Cardiac septum (tissue), 1 donor: ENCODE measurements at regions not wholly inside any gene's neighbourhood (a gene's known extent, or its start where the extent isn't known, plus 50 kb on each side); places are given as distances from the start of the nearest gene placed in this dataset.

ENCODE experiments used
- DNase-seq: peaks from one replicate; pipeline ENCODE4 v3.0.0-alpha.2; 2020; ENCODE audit warnings: low spot score
- intact Hi-C: fragments of 100-400 bp; cut with DNase I; formaldehyde crosslinking; loops from one replicate; pipeline ENCODE4 v1.14.0; 2022
- donor health status: DM: no; HTN: no; CAD: no.

DNA sequence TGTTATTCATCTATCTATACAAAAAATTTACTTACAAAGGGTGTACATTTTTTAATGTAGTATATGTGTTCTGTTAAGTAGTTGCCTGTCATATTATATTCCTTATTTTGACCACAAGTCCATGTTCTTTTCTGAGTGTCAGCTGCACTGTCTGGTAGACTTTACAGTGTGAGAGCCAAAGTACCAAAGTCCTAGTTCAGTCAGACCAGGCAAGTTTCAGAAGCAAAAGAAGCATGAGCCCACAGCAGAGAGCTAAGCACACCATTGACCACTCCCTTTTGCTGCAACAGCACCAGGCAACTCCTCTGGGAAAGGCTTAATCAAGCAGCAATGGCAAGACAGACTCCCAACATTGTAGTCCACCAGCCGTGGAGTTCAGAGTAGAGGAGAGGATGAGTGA, 631.9 kb upstream of the PKN2 start:
- intact Hi-C loops = no loop called here
- no peak for DNase-seq

- DNase-seq = no peak
- intact Hi-C loops = no loop called here
These were observed 631.0 kb upstream of the PKN2 start for GRCh38 chr1:88053065-88053464.

DNA sequence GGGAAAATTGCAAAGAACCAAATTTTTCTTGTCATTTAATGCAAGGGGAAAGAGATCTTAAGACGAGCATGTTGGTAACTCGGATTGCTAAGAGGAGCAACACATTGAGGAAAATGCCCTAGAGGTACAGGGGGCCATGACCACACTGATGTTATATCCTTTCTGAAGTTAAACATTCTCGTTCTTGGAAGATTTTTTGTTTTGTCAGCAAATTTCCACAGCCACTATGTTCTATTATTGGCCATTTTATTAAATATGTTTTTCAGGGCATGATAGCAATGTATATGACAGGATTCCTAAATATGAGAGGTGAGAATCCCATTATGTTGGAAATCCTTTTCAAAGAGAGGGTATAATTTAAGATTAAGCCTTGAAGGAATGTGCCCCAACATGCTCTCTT, 627.2 kb upstream of the PKN2 start:
- no peak for DNase-seq
- intact Hi-C loops = no loop called here

DNA sequence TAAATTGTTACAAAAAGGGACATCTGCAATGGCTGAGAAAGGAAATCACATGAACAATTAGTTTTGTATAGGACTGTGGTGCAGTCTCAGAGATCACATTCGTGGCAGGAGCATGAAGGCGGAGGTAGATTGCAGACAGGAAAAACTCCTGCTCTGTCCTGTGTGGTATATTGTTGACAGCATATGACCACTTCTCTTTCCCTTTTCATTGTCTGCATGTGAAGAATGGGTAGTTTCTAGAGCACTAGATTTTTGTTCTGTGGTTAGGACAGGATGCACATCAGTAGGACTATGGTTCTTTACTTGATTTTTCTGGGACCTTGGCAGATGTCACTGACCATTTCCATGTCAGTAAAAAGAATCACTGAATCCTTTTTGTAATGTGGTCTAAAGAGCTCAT, 625.9 kb upstream of the PKN2 start:
- DNase-seq = no peak
- intact Hi-C loops = no loop called here

DNA sequence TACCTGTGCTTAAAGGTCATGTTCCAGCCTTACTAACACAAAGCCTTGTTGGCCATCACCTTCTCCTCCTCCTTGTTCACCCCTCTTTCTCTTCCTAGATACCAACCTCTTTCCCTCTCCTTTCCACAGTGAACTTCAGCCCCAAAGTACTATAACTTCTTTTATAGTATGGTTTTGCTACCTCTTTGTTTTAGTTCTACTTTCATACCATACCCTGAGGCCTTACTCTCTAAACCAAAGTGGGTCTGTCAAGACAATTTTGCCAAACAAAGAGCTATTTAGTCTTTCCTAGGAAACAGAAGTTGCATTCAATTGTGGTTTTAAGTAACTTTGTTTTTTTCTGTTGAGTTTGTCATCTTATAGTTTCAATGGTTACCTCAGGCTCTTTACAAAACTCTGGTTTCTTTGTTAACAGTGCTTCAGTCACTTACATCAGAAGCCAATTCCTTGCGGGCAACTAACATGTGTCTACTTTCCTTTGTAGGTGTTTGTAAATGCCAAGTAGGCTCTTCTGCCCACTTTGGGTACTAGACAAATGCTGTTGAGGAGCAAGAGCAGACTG, 623.9 kb upstream of the PKN2 start:
- no peak for DNase-seq
- intact Hi-C loops = loop anchor here (5.0 to 10.0 kb wide), 3 partner anchors 735 to 925 kb away; partner anchors contain the start of gene LMO4

DNA sequence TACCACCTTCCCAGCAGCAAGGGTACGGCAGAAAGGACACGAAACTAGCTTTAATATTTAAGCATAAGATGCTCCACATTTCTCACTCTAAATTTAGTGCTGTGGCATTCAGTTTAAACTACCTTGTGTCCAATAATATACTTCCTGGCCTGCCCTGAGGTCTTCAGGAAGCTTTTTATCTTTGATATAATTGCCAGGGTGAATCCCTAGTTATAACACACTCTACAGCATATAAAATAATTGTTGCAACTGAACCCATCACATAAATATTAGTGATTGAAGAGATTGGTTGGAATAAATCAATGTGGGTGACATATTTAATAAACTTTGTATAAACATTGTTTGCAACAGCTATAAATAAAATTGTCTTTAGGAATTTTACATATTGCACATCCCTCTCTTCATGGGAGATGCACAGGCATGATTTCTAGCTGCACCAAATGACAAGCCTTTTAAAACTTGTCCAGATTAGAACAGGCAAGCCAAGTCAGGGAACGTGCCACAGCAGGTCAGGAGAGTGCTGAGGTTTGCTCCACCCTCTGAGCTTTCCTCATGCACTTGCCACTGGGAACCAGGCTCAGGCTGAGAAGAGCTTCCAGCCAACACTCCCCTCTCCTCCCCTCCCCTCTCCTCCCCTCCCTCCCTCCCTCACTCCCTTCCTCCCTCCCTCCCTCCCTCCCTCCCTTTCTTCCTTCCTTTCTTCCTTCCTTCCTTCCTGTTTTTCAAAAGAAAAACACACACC, 623.2 kb upstream of the PKN2 start:
- DNase-seq = no peak
- intact Hi-C loops = loop anchor here (5.0 to 10.0 kb wide), 3 partner anchors 736 to 926 kb away; partner anchors contain the start of gene LMO4

DNA sequence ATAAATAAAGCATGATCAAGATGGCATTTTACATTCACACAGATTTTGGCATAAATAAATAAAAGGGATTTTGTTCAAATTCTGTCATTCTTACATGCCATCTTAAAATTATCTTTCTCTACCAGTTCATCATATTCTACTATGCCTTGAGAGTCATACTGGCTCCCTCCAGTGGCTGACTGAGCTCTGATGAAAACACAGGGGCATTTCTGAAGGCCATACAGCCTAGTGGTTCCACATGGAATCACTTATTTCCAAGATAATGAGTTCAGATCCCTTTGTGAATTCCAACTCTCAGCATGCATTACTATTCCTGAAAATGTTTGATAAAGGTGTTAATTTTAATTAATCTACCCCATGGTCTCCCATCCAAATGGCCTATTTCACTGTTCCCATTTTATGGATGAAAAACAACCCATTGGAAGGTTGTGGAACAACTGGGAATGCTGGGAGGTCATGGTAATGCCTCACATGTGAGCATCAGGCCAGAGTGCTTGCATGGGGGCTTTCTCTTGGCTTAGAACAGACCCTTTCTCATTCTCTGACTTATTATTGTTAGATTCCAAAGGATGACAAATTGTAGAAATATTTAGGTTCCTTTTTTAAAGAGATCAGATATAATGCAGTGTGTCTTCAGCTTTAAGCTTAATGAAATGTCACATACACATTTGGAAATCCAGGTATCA, 622.4 kb upstream of the PKN2 start:
- intact Hi-C loops = loop anchor here (5.0 to 10.0 kb wide), 3 partner anchors 737 to 927 kb away; partner anchors contain the start of gene LMO4
- DNase-seq = no peak

- DNase-seq = no peak
These were observed 621.4 kb upstream of the PKN2 start for GRCh38 chr1:88062650-88063153.

GRCh38 chr1:88063605-88064004, 620.5 kb upstream of the PKN2 start:
- intact Hi-C loops = loop anchor here (5.0 to 10.0 kb wide), 3 partner anchors 739 to 929 kb away; partner anchors contain the start of gene LMO4
- no peak for DNase-seq

More at GRCh38 chr1:88062650-88063153, 621.4 kb upstream of the PKN2 start:
- intact Hi-C loops = loop anchor here (5.0 to 10.0 kb wide), 3 partner anchors 738 to 928 kb away; partner anchors contain the start of gene LMO4

- intact Hi-C loops = loop anchor here (10.0 kb wide), 2 partner anchors 744 to 934 kb away; partner anchors contain the start of gene LMO4
- no peak for DNase-seq
These were observed 615.6 kb upstream of the PKN2 start for GRCh38 chr1:88068407-88068960.

DNA sequence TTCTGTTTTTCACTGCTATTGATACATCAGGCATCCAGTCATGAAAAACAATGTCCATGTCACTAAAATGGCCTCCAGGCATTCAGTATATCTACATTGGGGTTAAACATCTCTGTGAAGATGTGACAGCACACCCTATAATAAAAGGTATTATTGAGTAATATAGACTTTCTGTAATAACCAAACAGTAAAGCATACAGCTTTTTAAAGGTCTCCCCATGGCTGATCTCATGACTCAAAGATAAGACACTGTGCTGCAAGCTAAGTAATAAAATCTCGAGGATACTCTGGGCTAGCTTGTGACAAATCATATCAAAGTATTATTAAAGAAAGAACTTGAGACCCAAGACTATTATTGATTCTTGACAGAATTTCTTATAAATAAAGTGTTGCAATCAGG, 613.1 kb upstream of the PKN2 start:
- DNase-seq = no peak
- intact Hi-C loops = no loop called here

DNA sequence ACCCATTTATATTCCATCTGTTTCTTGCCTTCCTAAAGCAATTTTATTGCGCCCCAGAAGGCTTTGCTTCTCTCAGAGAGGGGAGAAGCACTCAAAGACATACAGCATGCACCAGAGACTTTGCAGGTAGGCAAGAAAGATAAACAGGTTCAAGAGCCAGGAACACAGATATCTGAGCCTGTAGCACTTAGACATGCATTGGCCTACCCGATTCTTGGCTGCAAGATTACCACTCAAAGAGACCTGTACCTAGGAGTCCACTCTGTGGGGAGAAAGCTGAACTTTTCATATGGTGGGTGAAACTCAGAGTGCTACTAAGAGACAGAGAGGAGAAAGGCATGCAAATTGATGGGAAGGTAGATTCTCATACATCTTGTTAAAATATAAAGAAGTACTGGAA, 609.4 kb upstream of the PKN2 start:
- no peak for DNase-seq
- intact Hi-C loops = no loop called here

DNA sequence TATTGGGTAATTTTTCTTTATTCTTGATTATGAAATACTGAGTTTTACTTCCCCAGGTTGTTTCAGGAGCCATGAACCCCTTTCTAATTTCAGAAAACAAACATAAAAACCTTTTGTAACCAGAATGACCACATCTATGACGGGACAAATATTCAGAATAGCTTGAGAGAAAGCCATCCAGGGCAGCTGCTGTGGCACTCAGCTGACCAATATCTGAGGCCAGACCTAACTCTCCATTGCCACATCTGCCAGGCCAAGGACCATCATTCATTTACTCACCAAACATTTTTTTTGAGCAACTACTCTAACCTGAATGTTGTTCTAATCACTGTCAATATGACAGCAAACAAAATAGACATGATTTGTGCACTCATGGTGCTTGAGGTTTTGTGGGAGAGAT, 608.3 kb upstream of the PKN2 start:
- no peak for DNase-seq
- intact Hi-C loops = no loop called here

GRCh38 chr1:88079036-88079435, 605.0 kb upstream of the PKN2 start:
- intact Hi-C loops = no loop called here
- DNase-seq = no peak

- DNase-seq = no peak
- intact Hi-C loops = no loop called here
These were observed 603.2 kb upstream of the PKN2 start for GRCh38 chr1:88080875-88081274.

- no peak for DNase-seq
- intact Hi-C loops = no loop called here
These were observed 595.6 kb upstream of the PKN2 start for GRCh38 chr1:88088481-88088880.

DNA sequence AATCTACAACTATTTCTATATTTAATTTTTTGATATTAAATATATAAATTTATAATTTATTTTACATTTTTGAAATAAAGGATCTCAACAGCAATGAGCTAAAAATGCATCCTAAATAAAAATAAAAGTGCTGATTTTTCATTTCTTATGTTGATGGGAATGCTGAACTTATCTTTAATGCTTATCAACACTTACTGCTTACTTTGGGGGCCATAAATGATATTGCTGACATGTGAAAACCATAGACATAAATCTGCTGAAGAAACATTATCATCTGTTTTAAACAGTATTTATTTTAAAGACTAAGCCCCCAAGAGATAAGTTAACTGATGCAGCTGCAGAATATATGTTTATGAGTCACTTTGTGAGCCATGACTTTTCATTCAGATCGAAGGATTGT, 594.1 kb upstream of the PKN2 start:
- intact Hi-C loops = no loop called here
- no peak for DNase-seq

DNA sequence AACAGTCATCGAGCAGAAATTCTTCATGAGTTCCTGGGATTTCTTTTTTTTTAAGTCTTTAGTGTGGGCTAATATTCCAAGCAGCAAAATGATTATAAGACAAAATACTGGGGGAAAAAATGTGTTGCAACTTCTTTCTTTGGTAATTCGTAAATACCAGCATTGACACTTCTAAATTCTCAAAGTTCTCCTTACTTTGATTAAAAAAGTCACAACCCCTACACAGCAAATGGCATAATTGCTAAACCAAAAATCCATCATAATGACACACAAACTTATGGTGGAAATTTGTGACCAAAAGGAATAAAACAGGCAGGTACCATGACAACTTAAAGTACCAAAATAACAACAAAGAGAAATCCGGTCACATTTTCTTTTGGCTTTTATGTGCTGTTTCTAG, 585.2 kb upstream of the PKN2 start:
- no peak for DNase-seq
- intact Hi-C loops = no loop called here

DNA sequence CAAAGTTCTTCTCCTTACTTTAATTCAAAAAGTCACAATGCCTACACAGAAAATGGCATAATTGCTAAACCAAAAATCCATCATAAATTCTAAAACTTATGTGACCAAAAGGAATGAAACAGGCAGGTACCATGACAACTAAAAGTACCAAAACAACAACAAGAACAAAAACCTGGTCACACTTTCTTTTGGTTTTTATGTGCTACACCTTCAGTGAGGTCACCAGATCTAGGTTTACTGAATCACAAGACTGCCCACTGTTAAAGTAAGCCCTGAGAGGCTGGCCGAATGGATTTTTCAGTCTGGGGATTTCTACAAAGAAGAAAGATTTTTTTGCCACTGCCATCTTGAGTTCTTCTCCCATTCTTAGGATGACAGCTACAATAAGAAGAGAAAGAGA, 583.0 kb upstream of the PKN2 start:
- intact Hi-C loops = no loop called here
- DNase-seq = no peak

DNA sequence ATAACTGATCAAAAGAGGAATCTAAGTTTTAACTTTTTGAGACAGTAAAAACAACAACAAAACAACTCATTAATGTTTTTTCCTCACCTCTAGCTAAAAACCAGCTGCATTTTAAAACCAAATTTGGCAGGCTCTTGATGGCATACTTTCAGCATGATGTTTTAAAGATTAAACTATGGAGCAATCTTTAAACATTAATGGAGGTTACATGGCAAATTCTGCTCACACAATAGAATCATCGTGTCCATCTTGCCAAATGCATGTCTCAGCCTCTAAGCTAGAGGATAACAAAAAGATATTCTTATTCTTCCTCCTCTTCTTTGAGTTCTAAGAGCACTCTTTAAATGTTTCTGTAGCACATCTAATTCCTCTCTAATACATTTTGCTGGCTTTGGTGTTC, 579.8 kb upstream of the PKN2 start:
- intact Hi-C loops = no loop called here
- DNase-seq = no peak
